Stimulated activated naive CD4-positive, alpha-beta T cell treated with Interleukin-2 at 50 U/mL for 16 hours (primary cell): ENCODE measurements at regions not wholly inside any gene's neighbourhood (a gene's known extent, or its start where the extent isn't known, plus 50 kb on each side); places are given as distances from the start of the nearest gene placed in this dataset.
"Not testable (repeated sequence)": the region's sequence is repeated elsewhere in the genome, so short reads cannot be mapped to it uniquely, and the experiment has no call there.

Experiments used
- DNase-seq: peaks from one replicate; lab custom pipeline; 2025; lab: John Stamatoyannopoulos, UW

GRCh38 chr5:142259758-142260157 is 65.1 kb downstream of the SPRY4 start:
- DNase-seq, result no peak

GRCh38 chr5:142255831-142256230 is 69.0 kb downstream of the SPRY4 start:
- no peak for DNase-seq

- DNase-seq, result no peak
Observed at GRCh38 chr5:142254431-142254830, 70.4 kb downstream of the SPRY4 start.

- no peak for DNase-seq
Observed at GRCh38 chr5:142253938-142254337, 70.9 kb downstream of the SPRY4 start.

- DNase-seq, result no peak
Observed at GRCh38 chr5:142250119-142250518, 74.7 kb downstream of the SPRY4 start.

GRCh38 chr5:142248853-142249462 is 75.9 kb downstream of the SPRY4 start:
- DNase-seq, result no peak

- DNase-seq, result no peak
Observed at GRCh38 chr5:142246258-142246657, 78.6 kb downstream of the SPRY4 start.

GRCh38 chr5:142245786-142246185 is 79.0 kb downstream of the SPRY4 start:
- DNase-seq, result no peak

- no peak for DNase-seq
Observed at GRCh38 chr5:142244440-142244839, 80.4 kb downstream of the SPRY4 start.

GRCh38 chr5:142242272-142242671 is 82.5 kb downstream of the SPRY4 start:
- no peak for DNase-seq

GRCh38 chr5:142239394-142240159 is 85.2 kb downstream of the SPRY4 start:
- DNase-seq, result no peak

- no peak for DNase-seq
Observed at GRCh38 chr5:142237707-142238106, 87.1 kb downstream of the SPRY4 start.

- not testable (repeated sequence) for DNase-seq
Observed at GRCh38 chr5:142236673-142237290, 88.0 kb downstream of the SPRY4 start.

GRCh38 chr5:142235870-142236672 is 88.8 kb downstream of the SPRY4 start:
- DNase-seq, result no peak

- DNase-seq, result peak; percentile 4
Observed at GRCh38 chr5:142235050-142235797, 89.6 kb downstream of the SPRY4 start.

- no peak for DNase-seq
Observed at GRCh38 chr5:142233083-142234032, 91.5 kb downstream of the SPRY4 start.

GRCh38 chr5:142230949-142231348 is 93.9 kb downstream of the SPRY4 start:
- not testable (repeated sequence) for DNase-seq

- DNase-seq, result no peak
Observed at GRCh38 chr5:142225141-142225540, 99.7 kb downstream of the SPRY4 start.

- no peak for DNase-seq
Observed at GRCh38 chr5:142222866-142223558, 101.8 kb downstream of the SPRY4 start.
